GM12873 (cell line): ENCODE measurements at regions not wholly inside any gene's neighbourhood (a gene's known extent, or its start where the extent isn't known, plus 50 kb on each side); places are given as distances from the start of the nearest gene placed in this dataset.

Source experiments
- CTCF ChIP-seq: IDR thresholded peaks from 2 replicates; pipeline ENCODE4 v1.5.1; 2012; ENCODE audit warnings: low read depth, mild to moderate bottlenecking, moderate library complexity, low read length, control low read depth; ENCODE audit not compliant: insufficient read depth; ENCODE audit errors: missing control alignments

GRCh38 chr9:119091074-119091473, 278.2 kb downstream of the BRINP1 start:
- no peak for TF ChIP-seq CTCF

GRCh38 chr9:119092125-119092524, 277.1 kb downstream of the BRINP1 start:
- no peak for TF ChIP-seq CTCF

GRCh38 chr9:119094086-119094485, 275.1 kb downstream of the BRINP1 start:
- TF ChIP-seq CTCF, result no peak

GRCh38 chr9:119095072-119095471, 274.2 kb downstream of the BRINP1 start:
- no peak for TF ChIP-seq CTCF

GRCh38 chr9:119101048-119101447, 268.2 kb downstream of the BRINP1 start:
- no peak for TF ChIP-seq CTCF

GRCh38 chr9:119114681-119115080, 254.6 kb downstream of the BRINP1 start:
- TF ChIP-seq CTCF, result no peak
